ENCODE measurements at regions not wholly inside any gene's neighbourhood (a gene's known extent, or its start where the extent isn't known, plus 50 kb on each side); places are given as distances from the start of the nearest gene placed in this dataset.

- TF ChIP-seq ZNF552 (CRISPR knock-in tag; IDR thresholded peaks at IDR 0.05; ENCODE audit: borderline replicate concordance): no peak
- Histone ChIP-seq H3K36me3 (replicated peaks in 1 of 2; ENCODE audit: control insufficient read depth in 1 of 2, insufficient read depth in 2 of 2, low read length in 2 of 2) (no peaks in the 10 kb centered on the region), H4K20me1 (ENCODE audit: insufficient read depth, low read length) (no peaks in the 10 kb centered on the region), H2AFZ (ENCODE audit: low read length) (no peak overlapping the region), H3K27me3 (ENCODE audit: control insufficient read depth in 1 of 2, insufficient read depth in 2 of 2, low read length in 2 of 2) (no peaks in the 10 kb centered on the region), H3K27ac (ENCODE audit: extremely low read length, insufficient read depth, low read length) (no peak overlapping the region), H3K4me3 (replicated peaks in 1 of 3; ENCODE audit: insufficient read depth in 1 of 3, low read depth in 2 of 3, low read length in 3 of 3) (no peak overlapping the region), H3K9me3 (ENCODE audit: low read length) (no peaks in the 10 kb centered on the region; the same call in 1 of the 2 replicates), H3K79me2 (ENCODE audit: insufficient read depth, low read length) (no peaks in the 10 kb centered on the region), H3K9ac (ENCODE audit: insufficient read depth, low read depth, low read length) (no peak overlapping the region), H3K4me1 (ENCODE audit: insufficient read depth, low read length) (no peaks in the 10 kb centered on the region), H3K4me2 (ENCODE audit: low read depth, low read length) (no peak overlapping the region)
- in situ Hi-C loops (cut with HindIII; ENCODE audit: extremely low pct_ligation_motif_present, low pct_unique_long_range_greater_than_20kb) (no loop called here), intact Hi-C loops (cut with micrococcal nuclease; ENCODE audit: unreplicated experiment) (no loop called here)
- CTCF ChIA-PET (ENCODE audit: low intra/inter-chr PET ratio, low total read pairs): no interaction called here
- FAIRE-seq (no peak), ATAC-seq (no peak), DNase-seq (ENCODE audit: low spot score) (no peak)
- no TSS peak for BruUV-seq (replicated peaks)
- WGBS (ENCODE audit: low lambda C conversion rate): 40% methylated on average over 2 of the region's 2 CpGs
- POLR2A ChIA-PET: no interaction called here
Observed at GRCh38 chr2:194445226-194445625, 1211.8 kb upstream of the SLC39A10 start.

- ChIA-PET POLR2A (no interaction called here), CTCF (ENCODE audit: low intra/inter-chr PET ratio, low total read pairs) (no interaction called here)
- FAIRE-seq (no peak), ATAC-seq (no peak), DNase-seq (ENCODE audit: low spot score) (no peak)
- Histone ChIP-seq H3K4me3 (replicated peaks in 1 of 3; ENCODE audit: insufficient read depth in 1 of 3, low read depth in 2 of 3, low read length in 3 of 3) (no peak overlapping the region), H3K9me3 (ENCODE audit: low read length) (peaks cover under 1% of the 10 kb centered on the region), H3K79me2 (ENCODE audit: insufficient read depth, low read length) (no peaks in the 10 kb centered on the region), H3K27me3 (ENCODE audit: control insufficient read depth in 1 of 2, insufficient read depth in 2 of 2, low read length in 2 of 2) (no peaks in the 10 kb centered on the region), H3K4me1 (ENCODE audit: insufficient read depth, low read length) (no peaks in the 10 kb centered on the region), H3K9ac (ENCODE audit: insufficient read depth, low read depth, low read length) (no peak overlapping the region), H2AFZ (ENCODE audit: low read length) (no peak overlapping the region), H3K27ac (ENCODE audit: extremely low read length, insufficient read depth, low read length) (no peak overlapping the region), H3K4me2 (ENCODE audit: low read depth, low read length) (no peak overlapping the region), H4K20me1 (ENCODE audit: insufficient read depth, low read length) (no peaks in the 10 kb centered on the region), H3K36me3 (replicated peaks in 1 of 2; ENCODE audit: control insufficient read depth in 1 of 2, insufficient read depth in 2 of 2, low read length in 2 of 2) (no peaks in the 10 kb centered on the region)
- TF ChIP-seq CENPBD1 (CRISPR knock-in tag; IDR thresholded peaks at IDR 0.05; ENCODE audit: borderline replicate concordance, low read depth) (no peak), ZBTB2 (CRISPR knock-in tag; IDR thresholded peaks at IDR 0.05; ENCODE audit: low read depth) (no peak), ZNF616 (CRISPR knock-in tag; IDR thresholded peaks at IDR 0.05; ENCODE audit: low read depth) (no peak), ZNF317 (CRISPR knock-in tag; IDR thresholded peaks at IDR 0.05) (no peak), ZKSCAN5 (CRISPR knock-in tag; IDR thresholded peaks at IDR 0.05) (no peak), SIX1 (CRISPR knock-in tag; IDR thresholded peaks at IDR 0.05; ENCODE audit: borderline replicate concordance) (no peak), MIER3 (CRISPR knock-in tag; IDR thresholded peaks at IDR 0.05; ENCODE audit: borderline replicate concordance) (no peak), PAX8 (CRISPR knock-in tag; IDR thresholded peaks at IDR 0.05; ENCODE audit: borderline replicate concordance) (no peak), ZNF773 (CRISPR knock-in tag; IDR thresholded peaks at IDR 0.05; ENCODE audit: borderline replicate concordance) (no peak), ZNF672 (CRISPR knock-in tag; IDR thresholded peaks at IDR 0.05) (no peak), PRDM4 (CRISPR knock-in tag; IDR thresholded peaks at IDR 0.05; ENCODE audit: borderline replicate concordance) (no peak), NR0B2 (CRISPR knock-in tag; IDR thresholded peaks at IDR 0.05) (no peak)
- in situ Hi-C loops (cut with HindIII; ENCODE audit: extremely low pct_ligation_motif_present, low pct_unique_long_range_greater_than_20kb): no loop called here
- BruUV-seq (replicated peaks): no TSS peak
- intact Hi-C loops (cut with micrococcal nuclease; ENCODE audit: unreplicated experiment): no loop called here
- 0% methylated on average over 1 of the region's 1 CpG for WGBS (ENCODE audit: low lambda C conversion rate)
Observed at GRCh38 chr2:194443926-194444325, 1213.1 kb upstream of the SLC39A10 start.
